ENCODE measurements at regions not wholly inside any gene's neighbourhood (a gene's known extent, or its start where the extent isn't known, plus 50 kb on each side); places are given as distances from the start of the nearest gene placed in this dataset.
"Not testable (repeated sequence)": the region's sequence is repeated elsewhere in the genome, so short reads cannot be mapped to it uniquely, and the experiment has no call there.

DNA sequence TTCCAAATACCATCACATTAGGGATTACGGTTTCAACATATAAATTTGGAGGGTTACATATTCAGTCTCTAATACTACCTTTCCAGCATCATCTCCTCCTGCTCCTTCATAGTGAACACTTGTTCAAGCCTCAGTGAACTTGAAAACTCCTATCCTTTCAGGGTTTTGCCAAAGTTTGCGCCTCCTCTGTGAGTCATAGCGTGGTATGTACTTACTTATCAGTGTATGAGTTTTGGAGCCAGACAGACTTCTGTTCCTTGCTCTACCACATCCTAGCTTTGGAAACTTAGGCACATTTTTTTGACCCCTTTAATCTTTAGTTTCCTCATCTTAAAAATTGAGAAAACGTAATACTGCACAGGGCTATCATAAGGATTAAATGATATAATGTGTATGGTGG is 160.1 kb upstream of the ZC3H12C start:
- DNase-seq (ENCODE audit: low read depth) = no peak

DNA sequence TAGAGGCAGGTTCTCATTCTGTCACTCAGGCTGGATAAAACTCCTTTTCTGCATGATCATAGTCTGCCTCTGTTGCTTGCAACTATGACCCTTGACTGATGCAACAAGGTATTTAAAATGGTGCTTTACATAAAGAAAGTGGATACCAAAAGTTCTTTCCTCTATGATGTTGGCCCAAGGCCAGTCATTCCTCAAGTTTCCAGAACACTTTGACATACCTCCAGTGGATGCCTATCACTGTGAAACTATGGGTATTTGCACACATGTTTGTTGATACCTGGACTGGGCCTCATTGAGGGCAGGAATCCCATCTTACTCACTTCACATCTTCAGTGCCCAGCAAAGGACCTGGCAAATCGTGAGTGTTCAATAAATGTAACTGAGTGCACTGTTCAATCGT is 159.0 kb upstream of the ZC3H12C start:
- no peak for DNase-seq (ENCODE audit: low read depth)

DNA sequence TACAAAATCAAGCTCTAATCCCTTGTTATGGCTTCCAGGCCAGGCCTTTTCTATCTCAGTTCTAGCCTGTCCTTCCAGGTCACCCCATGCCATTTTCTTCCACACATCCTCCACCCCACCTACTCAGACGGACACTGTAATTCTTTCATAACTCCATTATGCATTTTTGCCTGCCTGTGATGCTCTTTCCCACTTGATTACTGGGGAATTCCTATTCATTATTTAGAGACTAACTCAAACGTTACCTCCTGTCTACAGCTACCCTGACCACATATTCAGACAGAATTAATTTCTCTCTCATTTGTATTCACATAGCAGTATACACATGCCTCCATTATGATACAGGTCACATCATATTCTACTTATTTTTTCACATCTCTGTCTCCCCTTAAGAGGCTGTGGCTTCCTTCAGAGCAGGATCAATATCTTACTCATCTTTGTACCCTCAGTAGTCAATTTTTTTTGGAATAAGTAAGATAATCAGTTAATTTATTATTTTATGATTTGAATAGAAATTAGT is 156.5 kb upstream of the ZC3H12C start:
- DNase-seq (ENCODE audit: low read depth) = no peak

DNA sequence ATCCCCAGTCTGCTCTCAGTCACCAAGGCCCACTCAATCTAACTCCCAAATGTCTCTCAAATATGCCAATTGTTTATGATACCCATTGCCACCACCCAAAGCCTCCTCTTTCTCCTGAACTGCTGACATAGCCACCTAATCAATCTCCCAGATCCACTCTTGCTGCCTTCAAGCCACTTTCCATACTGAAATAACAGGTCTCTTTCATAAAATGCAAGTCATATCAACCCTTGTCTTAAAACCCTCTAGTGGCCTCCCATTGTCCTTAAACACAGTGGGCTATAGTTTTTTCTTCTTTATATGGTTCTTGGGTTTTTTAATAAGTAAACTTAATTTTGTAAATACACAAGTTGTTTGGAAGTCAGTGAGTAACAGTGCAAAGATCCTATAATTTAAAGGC is 155.2 kb upstream of the ZC3H12C start:
- DNase-seq (ENCODE audit: low read depth) = no peak

DNA sequence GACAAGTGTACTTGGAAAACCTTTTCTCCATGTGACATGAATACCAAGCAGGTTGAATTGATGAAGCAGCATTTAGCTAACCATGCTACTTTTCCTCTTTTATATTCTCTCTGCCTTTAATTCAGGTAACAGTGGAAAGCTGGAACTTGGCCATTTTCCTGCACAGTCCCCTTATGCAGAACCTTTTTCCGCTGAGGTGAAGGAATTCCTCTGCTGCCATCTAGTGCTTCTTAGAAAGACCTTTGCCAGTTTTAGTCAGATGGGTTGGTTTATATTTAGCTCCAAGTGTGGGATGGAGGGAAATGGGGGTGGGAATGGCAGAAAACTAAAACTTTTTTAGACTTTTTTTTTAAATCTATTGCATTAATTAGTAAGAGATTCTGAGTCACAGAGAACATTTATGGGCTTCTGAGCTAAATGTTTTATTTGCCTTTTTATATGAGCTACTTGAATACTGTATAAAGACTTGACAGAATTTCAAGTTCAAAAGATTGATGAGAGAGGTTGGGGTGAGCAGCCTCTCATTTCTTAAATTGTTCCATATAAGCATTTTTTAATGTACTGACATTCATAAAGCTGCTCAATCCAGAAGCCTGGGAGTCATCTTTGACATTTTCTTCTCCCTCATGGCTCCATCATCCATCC is 153.9 kb upstream of the ZC3H12C start:
- peak; percentile 79 for DNase-seq (ENCODE audit: low read depth)

DNA sequence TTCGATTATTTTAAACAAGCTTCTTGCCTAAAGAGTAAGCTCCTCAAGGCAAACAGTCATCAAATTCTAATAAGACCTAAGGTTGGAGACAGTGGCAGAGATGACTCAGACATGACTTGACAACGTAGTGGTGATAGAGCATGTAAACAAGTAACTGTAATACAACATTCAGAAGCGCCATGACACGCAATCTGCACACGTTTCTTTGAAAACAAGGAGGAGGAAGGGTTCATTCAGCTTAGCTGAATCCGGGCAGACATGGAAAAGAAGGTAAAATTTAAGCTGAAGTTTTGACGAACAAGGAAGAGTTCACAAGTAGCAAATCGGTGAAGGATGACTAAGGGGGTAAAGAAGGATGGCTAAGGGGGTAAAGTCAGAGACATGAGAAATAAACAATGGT is 152.4 kb upstream of the ZC3H12C start:
- peak; percentile 89 for DNase-seq (ENCODE audit: low read depth)

DNA sequence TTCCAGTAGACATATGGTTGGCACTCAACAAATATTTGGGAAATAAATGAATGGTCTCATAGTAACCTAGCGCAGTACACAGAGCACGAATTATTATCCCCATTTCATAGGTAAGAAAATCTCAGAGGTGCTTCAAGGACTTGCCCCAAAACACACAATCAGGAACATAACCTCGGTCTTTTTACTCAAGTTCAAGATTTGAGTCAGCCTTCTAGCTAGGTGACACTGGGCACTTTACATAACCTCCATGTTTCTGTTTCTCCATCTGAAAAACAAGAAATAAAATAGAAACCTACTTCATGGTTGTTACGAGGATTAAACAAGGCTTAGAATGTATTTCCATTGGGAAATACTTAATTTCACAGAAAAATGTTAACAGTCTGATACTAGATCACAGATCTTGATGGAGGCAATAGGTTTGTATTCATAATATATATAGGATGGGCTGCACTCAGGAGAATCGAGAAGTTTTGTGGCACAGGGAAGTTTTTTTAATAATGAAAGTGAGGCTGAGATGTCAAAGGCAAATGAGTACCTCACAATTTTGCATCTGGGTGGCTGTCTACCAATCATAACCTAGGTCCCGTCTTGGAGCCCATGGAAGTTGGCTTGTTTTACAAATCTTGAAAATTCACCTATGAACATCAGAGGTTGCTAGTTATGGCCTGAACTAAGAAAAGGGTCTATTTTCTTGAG is 147.4 kb upstream of the ZC3H12C start:
- DNase-seq (ENCODE audit: low read depth) = no peak

DNA sequence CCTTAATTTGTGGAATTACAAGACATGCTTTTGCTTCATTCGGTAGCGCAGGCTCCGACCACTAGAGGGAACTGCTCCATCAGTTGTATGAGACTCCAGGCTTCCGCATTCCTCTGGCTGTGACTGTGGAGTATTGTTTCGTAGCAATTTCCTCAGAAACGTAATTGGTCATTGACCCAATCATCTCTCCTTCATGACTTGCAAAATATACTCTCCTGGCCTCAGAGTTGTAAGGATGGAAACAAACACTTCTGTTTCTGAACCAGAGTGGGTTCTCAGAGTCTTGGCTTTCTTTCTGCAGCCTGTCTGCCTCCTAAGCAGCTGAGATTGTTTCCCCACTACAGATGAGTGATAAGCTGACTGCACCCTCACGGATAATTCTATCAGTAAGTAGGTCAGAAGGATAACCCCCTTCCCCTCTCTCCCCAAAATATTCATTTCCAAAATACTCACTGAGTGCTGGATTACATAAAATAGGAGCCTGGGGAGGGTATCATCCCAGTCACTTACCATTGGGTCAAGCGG is 146.8 kb upstream of the ZC3H12C start:
- DNase-seq (ENCODE audit: low read depth) = peak; percentile 94

DNA sequence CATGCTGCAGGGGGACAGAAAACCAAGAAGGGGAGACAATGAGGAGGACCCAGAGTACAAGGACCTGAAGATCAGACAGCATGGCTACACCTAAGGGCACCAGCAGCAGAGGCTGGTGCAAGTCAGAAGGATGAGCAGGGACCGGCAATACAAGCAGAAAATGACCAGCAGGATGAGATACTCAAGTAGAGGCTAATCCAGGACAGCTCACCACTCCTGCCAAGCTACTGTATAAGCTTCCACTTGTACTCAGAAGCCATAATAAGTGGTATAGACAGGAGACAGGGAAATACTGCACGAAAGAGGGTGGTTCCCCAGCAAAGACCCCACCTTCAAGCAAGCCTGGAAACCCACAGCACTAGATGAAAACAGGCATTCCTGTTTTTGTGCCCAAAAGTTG is 138.7 kb upstream of the ZC3H12C start:
- no peak for DNase-seq (ENCODE audit: low read depth)

DNA sequence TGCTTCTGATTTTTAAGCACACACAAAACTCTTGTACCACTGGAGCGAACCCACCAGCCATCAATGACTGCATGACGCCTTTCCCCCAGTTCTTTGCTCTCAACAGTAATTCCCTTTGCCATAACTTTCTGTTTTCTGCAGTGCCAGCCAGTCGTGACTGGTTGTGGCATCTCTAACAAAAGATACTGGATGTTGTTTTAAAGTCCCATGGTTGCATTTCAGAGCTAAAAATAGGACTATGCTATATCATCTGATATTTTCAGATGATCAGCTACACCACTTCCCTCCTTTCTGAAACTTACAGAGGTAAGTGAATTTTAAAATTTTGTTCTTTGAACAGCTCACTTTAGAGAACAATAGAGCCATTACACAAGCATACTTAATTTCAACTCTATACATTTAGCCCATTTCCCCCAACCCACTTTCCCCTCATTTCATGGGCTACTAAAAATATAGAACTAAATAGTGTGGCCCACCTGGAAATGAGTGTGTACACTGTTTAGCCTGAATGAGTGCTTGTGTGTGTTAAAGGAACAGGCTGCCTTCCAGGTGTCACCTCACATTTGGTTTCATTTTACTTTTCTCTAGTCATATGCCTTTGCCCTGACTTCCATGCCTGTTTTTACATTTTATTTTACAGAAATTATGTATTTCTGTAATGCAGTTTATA is 136.9 kb upstream of the ZC3H12C start:
- no peak for DNase-seq (ENCODE audit: low read depth)

DNA sequence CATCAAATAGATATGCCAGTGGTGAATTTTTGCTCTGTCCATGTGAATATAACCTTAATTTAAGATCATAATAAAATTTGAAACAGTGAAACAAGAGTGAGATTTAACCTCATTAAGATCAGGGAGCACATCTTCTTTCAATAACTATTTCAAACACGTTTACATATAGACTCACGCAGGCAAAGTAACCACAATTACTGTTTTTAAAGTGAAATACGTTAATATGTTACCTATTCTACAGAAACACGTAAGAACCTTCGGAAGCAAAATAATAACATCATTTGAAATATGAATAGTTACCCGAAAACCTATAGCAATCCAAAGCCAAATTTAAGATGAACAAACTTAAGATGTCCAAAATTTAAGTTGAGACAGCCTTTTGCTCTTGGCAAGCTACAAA is 136.2 kb upstream of the ZC3H12C start:
- no peak for DNase-seq (ENCODE audit: low read depth)

DNA sequence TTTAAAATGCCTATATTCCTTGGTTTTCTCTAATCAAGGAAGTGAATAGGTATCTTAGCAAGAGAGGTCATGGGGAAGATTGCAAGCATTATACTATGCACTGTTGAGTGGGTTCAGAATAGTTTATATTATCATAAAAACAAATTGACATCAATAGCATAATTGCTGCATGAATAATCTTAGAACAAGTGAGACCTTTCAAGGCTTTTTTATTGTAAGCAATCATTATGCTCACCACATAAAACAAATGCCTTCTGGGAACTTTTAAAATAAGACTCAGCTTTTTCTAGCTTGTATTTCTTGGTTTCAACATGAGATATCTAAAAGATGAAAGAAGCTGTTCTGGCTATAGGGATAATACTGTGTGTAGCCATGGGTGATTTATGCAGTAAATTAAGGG is 135.6 kb upstream of the ZC3H12C start:
- DNase-seq (ENCODE audit: low read depth) = no peak

DNA sequence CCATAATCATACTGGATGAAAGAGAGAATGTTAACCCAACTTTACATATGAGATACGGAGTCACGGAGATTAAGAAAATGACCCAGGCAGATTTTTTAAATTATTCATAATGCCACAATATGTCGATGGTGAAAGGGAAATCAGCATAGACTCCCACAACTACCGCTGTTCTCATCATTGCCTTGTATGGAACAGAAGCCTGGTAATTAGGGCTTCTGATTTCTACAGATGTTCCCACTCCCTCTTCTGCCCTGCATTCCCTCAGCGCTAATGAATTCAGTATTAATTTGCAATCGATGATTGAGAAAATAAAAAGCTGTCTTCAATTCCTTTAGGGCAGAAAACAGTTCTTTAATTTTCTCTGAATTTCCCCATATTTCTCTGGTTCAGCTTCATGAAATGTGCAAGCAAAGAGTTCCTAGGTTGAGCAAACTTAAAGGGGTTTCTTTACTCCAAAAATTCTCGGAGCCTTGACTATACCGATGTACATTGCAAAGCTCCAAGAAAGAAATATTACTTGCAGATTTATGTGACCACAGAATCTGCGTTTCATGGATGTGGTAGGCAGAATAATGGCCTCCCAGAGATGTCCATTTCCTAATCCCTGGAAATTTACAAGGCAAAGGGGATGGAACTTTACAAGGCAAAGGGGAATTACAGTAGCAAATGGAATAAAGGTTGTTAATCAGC is 134.9 kb upstream of the ZC3H12C start:
- DNase-seq (ENCODE audit: low read depth) = no peak

DNA sequence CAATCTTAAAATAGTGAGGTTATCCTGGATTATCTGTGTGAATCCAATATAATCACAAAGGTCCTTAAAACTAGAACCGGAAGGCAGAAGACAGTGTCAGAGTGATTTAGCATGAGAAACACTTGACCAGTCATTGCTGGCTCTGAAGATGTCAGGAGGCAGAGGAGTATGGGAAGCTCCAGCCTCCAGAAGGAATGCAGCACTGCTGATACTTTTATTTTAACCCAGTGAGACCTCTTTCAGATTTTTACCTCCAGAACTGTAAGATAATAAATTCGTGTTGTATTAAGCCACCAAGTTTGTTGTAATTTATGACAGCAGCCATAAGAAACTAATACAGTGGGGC is 134.4 kb upstream of the ZC3H12C start:
- DNase-seq (ENCODE audit: low read depth) = no peak

DNA sequence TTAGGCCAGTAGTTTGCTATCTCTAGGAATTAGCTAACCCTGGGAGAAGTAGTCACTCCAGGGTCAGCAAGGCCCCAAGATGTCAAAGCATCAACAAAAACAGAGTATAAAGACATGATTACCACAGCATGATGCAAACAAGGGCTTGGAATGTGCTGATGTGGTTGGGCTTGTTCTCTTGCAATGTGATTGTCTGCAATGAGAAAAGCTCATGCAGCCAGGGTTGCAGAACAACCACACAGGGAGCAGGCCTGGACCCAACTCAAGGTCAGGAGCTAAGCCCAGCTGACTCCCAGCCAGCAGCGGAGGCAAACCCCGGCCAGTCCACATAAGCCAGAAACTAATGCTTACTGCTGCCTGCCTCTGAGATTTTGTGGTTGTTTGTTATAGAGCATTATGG is 132.4 kb upstream of the ZC3H12C start:
- DNase-seq (ENCODE audit: low read depth) = peak; percentile 84

DNA sequence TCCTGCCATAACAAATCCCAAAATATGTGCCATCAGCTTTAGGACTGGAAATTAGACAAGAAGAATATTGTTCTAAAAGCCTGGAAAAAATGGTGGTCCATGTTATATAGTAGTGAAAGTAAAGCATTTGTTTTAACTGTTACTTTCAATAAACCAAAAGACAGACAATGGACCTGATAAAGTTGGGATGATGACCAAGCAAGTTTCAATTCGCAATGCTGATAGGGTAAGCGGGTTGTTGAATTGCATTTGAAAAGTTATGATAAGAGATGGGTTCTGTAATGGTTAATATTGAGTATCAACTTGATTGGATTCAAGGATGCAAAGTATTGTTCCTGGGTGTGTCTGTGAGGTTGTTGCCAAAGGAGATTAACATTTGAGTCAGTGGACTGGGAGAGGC is 131.9 kb upstream of the ZC3H12C start:
- DNase-seq (ENCODE audit: low read depth) = no peak

DNA sequence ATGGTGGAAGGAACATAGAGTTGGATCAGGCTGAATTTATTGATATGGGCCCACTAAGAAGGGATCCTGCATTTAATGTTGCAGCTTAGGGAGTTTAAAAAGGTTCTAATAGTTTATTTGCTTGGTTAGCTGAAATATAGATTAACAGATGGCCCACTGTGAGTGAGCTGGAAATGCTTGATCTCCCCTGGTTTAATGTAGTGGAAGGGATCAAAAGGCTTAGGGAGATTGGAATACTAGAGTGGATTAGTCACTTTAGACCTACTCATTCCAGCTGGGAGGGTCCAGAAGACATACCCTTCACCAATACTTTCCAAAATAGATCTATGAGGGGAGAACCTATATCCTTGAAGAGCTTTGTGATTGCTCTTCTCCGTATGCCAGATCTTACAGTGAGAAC is 130.1 kb upstream of the ZC3H12C start:
- DNase-seq (ENCODE audit: low read depth) = no peak

DNA sequence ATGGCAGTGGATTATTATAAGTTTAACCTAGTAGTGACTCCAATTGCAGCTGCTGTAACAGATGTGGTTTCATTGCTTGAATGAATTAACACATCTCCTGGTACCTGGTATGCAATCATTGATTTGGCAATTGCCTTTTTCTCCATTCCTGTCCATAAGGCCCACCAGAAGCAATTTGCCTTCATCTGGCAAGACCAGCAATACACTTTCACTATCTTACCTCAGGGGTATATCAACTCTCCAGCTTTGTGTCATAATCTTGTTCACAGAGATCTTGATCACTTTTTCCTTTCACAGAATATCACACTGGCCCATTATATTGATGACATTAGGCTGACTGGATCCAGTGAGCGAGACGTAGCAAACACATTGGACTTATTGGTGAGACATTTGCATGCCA is 128.7 kb upstream of the ZC3H12C start:
- DNase-seq (ENCODE audit: low read depth) = no peak

DNA sequence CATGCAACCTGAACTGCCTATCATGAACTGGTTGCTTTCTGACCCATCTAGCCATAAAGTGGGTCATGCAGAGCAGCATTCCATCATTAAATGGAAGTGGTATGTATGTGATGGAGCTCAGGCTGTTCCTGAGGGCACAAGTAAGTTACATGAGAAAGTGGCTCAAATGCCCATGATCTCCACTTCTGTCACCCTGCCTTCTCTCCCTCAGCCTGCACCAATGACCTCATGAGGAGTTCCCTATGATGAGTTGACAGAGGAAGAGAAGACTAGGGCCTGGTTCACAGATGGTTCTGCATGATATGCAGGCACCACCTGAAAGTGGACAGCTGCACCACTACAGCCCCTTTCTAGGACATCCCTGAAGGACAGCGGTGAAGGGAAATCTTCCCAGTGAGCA is 127.7 kb upstream of the ZC3H12C start:
- DNase-seq (ENCODE audit: low read depth) = not testable (repeated sequence)

DNA sequence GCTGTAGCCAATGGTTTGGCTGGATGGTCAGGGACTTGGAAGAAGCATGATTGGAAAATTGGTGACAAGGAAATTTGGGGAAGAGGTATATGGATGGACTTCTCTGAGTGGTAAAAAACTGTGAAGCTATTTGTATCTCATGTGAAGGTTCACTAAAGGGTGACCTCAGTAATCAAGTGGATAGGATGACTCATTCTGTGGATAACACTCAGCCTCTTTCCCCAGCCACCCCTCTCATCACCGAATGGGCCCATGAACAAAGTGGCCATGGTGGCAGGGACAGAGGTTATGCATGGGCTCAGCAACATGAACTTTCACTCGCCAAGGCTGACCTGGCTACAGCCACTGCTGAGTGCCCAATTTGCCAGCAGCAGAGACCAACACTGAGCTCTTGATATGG is 127.3 kb upstream of the ZC3H12C start:
- DNase-seq (ENCODE audit: low read depth) = not testable (repeated sequence)

DNA sequence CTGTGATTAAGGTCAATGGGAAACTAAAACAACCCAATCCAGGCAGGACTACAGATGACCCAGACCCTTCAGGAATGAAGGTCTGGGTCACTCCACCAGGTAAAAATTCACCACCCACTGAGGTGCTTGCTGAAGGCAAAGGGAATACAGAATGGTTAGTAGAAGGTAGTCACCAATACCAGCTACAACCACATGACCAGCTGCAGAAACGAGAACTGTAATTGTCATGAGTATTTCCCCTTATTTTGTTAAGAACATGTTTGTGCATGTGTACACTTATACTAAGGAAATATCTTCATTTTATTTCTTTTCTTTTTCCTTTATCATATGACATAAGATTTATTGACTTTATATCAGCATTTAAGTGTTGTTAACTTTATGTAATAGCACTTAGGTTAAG is 126.1 kb upstream of the ZC3H12C start:
- not testable (repeated sequence) for DNase-seq (ENCODE audit: low read depth)

DNA sequence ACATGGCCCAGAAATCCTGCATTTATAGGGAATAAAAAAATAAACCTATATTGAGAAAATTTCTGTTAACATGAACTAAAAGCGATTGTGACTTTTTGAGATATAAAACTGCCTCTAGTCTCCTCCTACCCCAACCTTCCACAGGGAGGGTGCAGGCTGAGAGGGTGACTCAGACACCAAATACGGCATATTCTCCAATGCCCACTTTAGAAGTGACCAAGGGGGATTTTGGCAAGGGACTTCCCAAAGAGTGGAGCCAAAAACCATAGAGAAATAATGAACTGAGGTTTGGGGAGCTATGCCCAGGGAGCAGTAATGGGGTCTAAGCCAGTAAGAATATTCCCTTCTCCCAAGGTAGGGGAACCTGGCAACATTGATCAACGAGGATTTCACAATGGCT is 124.9 kb upstream of the ZC3H12C start:
- DNase-seq (ENCODE audit: low read depth) = no peak

All from LHCN-M2 (cell line).